ENCODE measurements at regions not wholly inside any gene's neighbourhood (a gene's known extent, or its start where the extent isn't known, plus 50 kb on each side); places are given as distances from the start of the nearest gene placed in this dataset.

DNA sequence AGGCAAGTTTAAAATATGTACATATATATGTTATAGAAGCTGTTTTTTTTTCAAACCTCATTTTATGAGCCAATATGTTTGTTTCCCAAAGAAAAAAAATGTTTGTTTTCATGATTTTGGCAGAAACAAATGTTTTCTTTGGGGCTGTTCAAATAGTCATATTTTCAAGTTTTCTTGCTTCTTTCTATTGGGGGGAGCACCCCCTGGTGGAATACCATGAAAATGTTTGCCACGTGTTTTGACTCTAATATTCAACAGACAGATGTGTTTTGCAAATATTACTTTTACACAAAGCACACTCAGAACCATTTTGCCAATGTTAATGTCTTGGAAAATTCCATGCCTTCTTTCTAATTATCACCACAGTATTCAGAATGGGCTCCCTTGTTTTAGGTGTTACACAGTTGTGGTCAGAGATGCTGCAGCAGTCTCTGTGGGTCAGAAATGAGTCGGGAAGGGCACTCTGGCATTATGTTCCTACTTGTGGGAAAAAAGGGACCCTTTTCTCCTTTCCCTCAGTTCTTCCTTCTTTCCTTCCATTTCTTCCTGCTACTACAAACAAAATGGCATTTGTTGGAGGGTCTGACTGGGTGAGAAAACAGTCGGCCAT is 817.0 kb downstream of the TUSC7 start:
- CTCF ChIA-PET = interaction anchor here (0.6 to 3.1 kb wide), 27 partner anchors 9 to 756 kb away, joined by 3 to 37 read pairs (median 4); no protein-coding TSS in a partner anchor
- Histone ChIP-seq H3K9me3 (ENCODE audit: control insufficient read depth, insufficient read depth, low read length) (no peaks in the 10 kb centered on the region), H3K27me3 (ENCODE audit: control insufficient read depth, insufficient read depth, low read length) (no peaks in the 10 kb centered on the region), H3K4me3 (ENCODE audit: low read depth, low read length) (no peak overlapping the region), H3K27ac (ENCODE audit: low read depth, low read length) (no peak overlapping the region)
- POLR2A ChIA-PET = no interaction called here
- TF ChIP-seq CTCF (IDR thresholded peaks at IDR 0.05; ENCODE audit: low read depth, low read length) = peak; percentile 70
- no peak for DNase-seq (ENCODE audit: low read depth, low spot score)

DNA sequence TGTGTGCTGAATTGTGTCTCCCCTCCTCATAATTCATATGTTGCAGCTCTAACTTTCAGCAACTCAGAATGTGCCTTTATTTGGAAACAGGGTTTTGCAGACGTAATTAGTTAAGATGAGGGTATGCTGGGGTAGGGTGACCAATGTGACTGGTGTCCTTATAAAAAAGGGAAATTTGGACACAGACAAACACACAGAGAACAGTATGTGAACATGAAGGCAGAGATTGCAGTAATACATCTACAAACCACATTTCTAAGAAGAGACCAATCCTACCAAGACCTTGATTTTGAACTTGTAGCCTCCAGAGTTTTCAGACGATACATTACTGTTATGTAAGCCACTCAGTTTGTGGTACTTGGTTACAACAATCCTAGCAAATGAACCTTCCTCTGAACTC is 817.8 kb downstream of the TUSC7 start:
- ChIA-PET POLR2A (no interaction called here), CTCF (interaction anchor here (0.8 to 3.1 kb wide), 3 partner anchors 22 to 757 kb away, joined by 3 to 37 read pairs (median 12); no protein-coding TSS in a partner anchor)
- Histone ChIP-seq H3K27ac (ENCODE audit: low read depth, low read length) (no peak overlapping the region), H3K4me3 (ENCODE audit: low read depth, low read length) (no peak overlapping the region), H3K9me3 (ENCODE audit: control insufficient read depth, insufficient read depth, low read length) (no peaks in the 10 kb centered on the region), H3K27me3 (ENCODE audit: control insufficient read depth, insufficient read depth, low read length) (no peaks in the 10 kb centered on the region)
- DNase-seq (ENCODE audit: low read depth, low spot score) = no peak
- TF ChIP-seq CTCF (IDR thresholded peaks at IDR 0.05; ENCODE audit: low read depth, low read length) = no peak

GRCh38 chr3:117528688-117529087 is 819.1 kb downstream of the TUSC7 start:
- no peak for TF ChIP-seq CTCF (IDR thresholded peaks at IDR 0.05; ENCODE audit: low read depth, low read length)
- POLR2A ChIA-PET = no interaction called here

GRCh38 chr3:117531078-117531767 is 821.6 kb downstream of the TUSC7 start:
- no peak for TF ChIP-seq CTCF (IDR thresholded peaks at IDR 0.05; ENCODE audit: low read depth, low read length)
- no peak for DNase-seq (ENCODE audit: low read depth, low spot score)
- POLR2A ChIA-PET = interaction anchor here (1.0 kb wide), 1 partner anchor 175 kb away, joined by 3 read pairs; no protein-coding TSS in a partner anchor
- H3K27me3 ChIP-seq (ENCODE audit: control insufficient read depth, insufficient read depth, low read length) = no peaks in the 10 kb centered on the region
- H3K4me3 ChIP-seq (ENCODE audit: low read depth, low read length) = no peak overlapping the region
- CTCF ChIA-PET = interaction anchor here (0.5 to 1.3 kb wide), 3 partner anchors 104 to 760 kb away, joined by 3 to 5 read pairs (median 4); no protein-coding TSS in a partner anchor
- no peak overlapping the region for H3K27ac ChIP-seq (ENCODE audit: low read depth, low read length)
- H3K9me3 ChIP-seq (ENCODE audit: control insufficient read depth, insufficient read depth, low read length) = no peaks in the 10 kb centered on the region

More at GRCh38 chr3:117528688-117529087, 819.1 kb downstream of the TUSC7 start:
- no peak overlapping the region for H3K27ac ChIP-seq (ENCODE audit: low read depth, low read length)
- no peak overlapping the region for H3K4me3 ChIP-seq (ENCODE audit: low read depth, low read length)
- DNase-seq (ENCODE audit: low read depth, low spot score) = no peak
- H3K27me3 ChIP-seq (ENCODE audit: control insufficient read depth, insufficient read depth, low read length) = no peaks in the 10 kb centered on the region
- CTCF ChIA-PET = interaction anchor here (1.1 kb wide), 1 partner anchor 758 kb away, joined by 5 read pairs; no protein-coding TSS in a partner anchor
- H3K9me3 ChIP-seq (ENCODE audit: control insufficient read depth, insufficient read depth, low read length) = no peaks in the 10 kb centered on the region

- TF ChIP-seq CTCF (IDR thresholded peaks at IDR 0.05; ENCODE audit: low read depth, low read length) = no peak
- no peaks in the 10 kb centered on the region for H3K27me3 ChIP-seq (ENCODE audit: control insufficient read depth, insufficient read depth, low read length)
- POLR2A ChIA-PET = no interaction called here
- no peak overlapping the region for H3K27ac ChIP-seq (ENCODE audit: low read depth, low read length)
- no peak for DNase-seq (ENCODE audit: low read depth, low spot score)
- H3K9me3 ChIP-seq (ENCODE audit: control insufficient read depth, insufficient read depth, low read length) = no peaks in the 10 kb centered on the region
- H3K4me3 ChIP-seq (ENCODE audit: low read depth, low read length) = no peak overlapping the region
- CTCF ChIA-PET = interaction anchor here (0.6 kb wide), 1 partner anchor 465 kb away, joined by 3 read pairs; no protein-coding TSS in a partner anchor
Measured at GRCh38 chr3:117532268-117532667, 822.7 kb downstream of the TUSC7 start.
